ENCODE measurements at regions not wholly inside any gene's neighbourhood (a gene's known extent, or its start where the extent isn't known, plus 50 kb on each side); places are given as distances from the start of the nearest gene placed in this dataset.

DNA sequence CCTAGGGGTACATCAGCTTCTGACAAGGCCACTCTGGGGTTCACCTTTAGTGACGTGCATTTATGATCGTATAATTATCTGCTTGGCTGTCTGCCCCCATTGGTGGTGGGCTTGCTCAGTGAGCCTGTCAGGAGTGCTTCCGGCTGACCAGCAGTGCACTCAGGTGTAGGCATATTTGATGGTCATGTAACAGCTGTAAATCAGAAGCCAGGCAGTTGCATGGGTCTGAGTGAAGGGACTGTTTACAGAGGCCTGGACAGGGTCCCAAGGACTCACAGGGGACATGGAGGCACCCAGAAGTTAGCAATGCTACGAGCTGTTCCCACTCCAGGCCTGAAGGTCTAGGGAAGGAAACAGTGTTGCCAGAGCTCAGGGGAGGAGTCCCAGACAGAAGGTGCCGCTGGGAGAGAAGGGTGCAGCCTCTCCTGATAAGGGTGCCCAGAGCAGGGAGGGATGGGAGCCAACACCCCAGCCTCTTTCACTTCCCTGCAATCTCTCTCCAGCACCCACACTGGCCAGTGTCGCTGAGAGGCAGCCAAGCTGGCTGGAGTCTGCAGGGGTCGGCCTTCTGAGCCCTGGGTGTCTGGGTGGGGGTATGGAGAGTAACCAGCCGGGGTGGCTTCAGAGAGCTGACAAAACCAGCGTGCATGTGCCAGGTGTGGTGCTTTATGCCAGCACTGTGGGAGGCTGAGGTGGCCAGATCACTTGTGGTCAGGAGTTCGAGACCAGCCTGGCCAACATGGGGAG, 61.3 kb upstream of the PRR23E start:
- Histone ChIP-seq H3K4me3 (no peak overlapping the region), H3K4me2 (no peak overlapping the region), H3K4me1 (no peaks in the 10 kb centered on the region), H3K27ac (no peak overlapping the region), H3K9me3 (no peaks in the 10 kb centered on the region)
- DNase-seq (ENCODE audit: low read depth in 1 of 2, low spot score in 1 of 2) (no peak), ATAC-seq (no peak), FAIRE-seq (no peak)
- WGBS (ENCODE audit: missing lambda C conversion rate): 44% methylated on average over 10 of the region's 10 CpGs
- ChIA-PET CTCF (no interaction called here), POLR2A (no interaction called here)
- no peak for TF ChIP-seq ATOH8 (CRISPR knock-in tag; IDR thresholded peaks at IDR 0.05; ENCODE audit: low read depth)
- TF ChIP-seq, protein P1, sequence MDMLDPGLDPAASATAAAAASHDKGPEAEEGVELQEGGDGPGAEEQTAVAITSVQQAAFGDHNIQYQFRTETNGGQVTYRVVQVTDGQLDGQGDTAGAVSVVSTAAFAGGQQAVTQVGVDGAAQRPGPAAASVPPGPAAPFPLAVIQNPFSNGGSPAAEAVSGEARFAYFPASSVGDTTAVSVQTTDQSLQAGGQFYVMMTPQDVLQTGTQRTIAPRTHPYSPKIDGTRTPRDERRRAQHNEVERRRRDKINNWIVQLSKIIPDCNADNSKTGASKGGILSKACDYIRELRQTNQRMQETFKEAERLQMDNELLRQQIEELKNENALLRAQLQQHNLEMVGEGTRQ (IDR thresholded peaks at IDR 0.05): no peak
- no peak for TF ChIP-seq HOXA7 (CRISPR knock-in tag; IDR thresholded peaks at IDR 0.05)
- TF ChIP-seq, protein P2, sequence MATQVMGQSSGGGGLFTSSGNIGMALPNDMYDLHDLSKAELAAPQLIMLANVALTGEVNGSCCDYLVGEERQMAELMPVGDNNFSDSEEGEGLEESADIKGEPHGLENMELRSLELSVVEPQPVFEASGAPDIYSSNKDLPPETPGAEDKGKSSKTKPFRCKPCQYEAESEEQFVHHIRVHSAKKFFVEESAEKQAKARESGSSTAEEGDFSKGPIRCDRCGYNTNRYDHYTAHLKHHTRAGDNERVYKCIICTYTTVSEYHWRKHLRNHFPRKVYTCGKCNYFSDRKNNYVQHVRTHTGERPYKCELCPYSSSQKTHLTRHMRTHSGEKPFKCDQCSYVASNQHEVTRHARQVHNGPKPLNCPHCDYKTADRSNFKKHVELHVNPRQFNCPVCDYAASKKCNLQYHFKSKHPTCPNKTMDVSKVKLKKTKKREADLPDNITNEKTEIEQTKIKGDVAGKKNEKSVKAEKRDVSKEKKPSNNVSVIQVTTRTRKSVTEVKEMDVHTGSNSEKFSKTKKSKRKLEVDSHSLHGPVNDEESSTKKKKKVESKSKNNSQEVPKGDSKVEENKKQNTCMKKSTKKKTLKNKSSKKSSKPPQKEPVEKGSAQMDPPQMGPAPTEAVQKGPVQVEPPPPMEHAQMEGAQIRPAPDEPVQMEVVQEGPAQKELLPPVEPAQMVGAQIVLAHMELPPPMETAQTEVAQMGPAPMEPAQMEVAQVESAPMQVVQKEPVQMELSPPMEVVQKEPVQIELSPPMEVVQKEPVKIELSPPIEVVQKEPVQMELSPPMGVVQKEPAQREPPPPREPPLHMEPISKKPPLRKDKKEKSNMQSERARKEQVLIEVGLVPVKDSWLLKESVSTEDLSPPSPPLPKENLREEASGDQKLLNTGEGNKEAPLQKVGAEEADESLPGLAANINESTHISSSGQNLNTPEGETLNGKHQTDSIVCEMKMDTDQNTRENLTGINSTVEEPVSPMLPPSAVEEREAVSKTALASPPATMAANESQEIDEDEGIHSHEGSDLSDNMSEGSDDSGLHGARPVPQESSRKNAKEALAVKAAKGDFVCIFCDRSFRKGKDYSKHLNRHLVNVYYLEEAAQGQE (IDR thresholded peaks at IDR 0.05): no peak
- TF ChIP-seq TP53 (CRISPR knock-in tag; IDR thresholded peaks at IDR 0.05): no peak
- TF ChIP-seq BHLHE40 (IDR thresholded peaks at IDR 0.05; ENCODE audit: low read depth, low read length): no peak
- no peak for TF ChIP-seq ZSCAN20 (CRISPR knock-in tag; IDR thresholded peaks at IDR 0.05)

DNA sequence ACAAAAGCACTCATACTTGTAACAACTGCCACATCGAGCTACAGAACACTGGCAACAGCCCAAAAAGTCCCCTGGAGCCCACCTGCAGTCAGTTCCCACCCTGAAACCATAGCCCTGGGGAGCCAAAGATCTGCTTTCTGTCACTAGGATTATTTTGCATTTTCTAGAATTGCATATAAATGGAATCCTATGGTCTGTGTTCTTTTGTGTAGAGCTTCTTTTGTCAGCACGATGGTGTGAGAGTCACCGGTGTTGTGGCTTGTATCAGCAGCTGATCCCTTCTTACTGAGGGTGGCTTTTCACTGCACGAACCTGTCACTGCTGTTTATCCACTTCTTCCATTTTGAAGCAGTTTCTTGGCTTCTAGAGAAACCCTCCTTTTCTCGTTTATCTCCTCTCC, 60.1 kb upstream of the PRR23E start:
- WGBS (ENCODE audit: missing lambda C conversion rate): 15% methylated on average over 5 of the region's 5 CpGs
- Histone ChIP-seq H3K9me3 (no peaks in the 10 kb centered on the region), H3K4me2 (no peak overlapping the region), H3K4me1 (no peaks in the 10 kb centered on the region), H3K4me3 (no peak overlapping the region), H3K27ac (no peak overlapping the region)
- no peak for FAIRE-seq
- no peak for ATAC-seq
- TF ChIP-seq PHF8 (IDR thresholded peaks at IDR 0.05; ENCODE audit: borderline replicate concordance, low read depth) (no peak), NFE2L2 (conservative IDR thresholded peaks at IDR 0.05; ENCODE audit: low read length) (no peak), JUNB (IDR thresholded peaks at IDR 0.05) (no peak), HOXB13 (CRISPR knock-in tag; IDR thresholded peaks at IDR 0.05; ENCODE audit: low read depth) (no peak), CBX2 (IDR thresholded peaks at IDR 0.05; ENCODE audit: borderline replicate concordance, low read depth) (no peak), RFX5 (IDR thresholded peaks at IDR 0.05) (no peak), MAZ (IDR thresholded peaks at IDR 0.05; ENCODE audit: borderline replicate concordance, low read depth, low read length) (no peak), ZC3H11A (IDR thresholded peaks at IDR 0.05) (no peak), KDM5A (IDR thresholded peaks at IDR 0.05) (no peak), NR3C1 (IDR thresholded peaks at IDR 0.05) (no peak)
- ChIA-PET CTCF (no interaction called here), POLR2A (no interaction called here)
- no peak for DNase-seq (ENCODE audit: low read depth in 1 of 2, low spot score in 1 of 2)

- WGBS (ENCODE audit: missing lambda C conversion rate): 65% methylated on average over 4 of the region's 5 CpGs
- Histone ChIP-seq H3K9me3 (no peaks in the 10 kb centered on the region), H3K27ac (no peak overlapping the region), H3K4me3 (no peak overlapping the region), H3K4me2 (no peak overlapping the region), H3K4me1 (no peaks in the 10 kb centered on the region)
- ATAC-seq (no peak), DNase-seq (ENCODE audit: low read depth in 1 of 2, low spot score in 1 of 2) (no peak), FAIRE-seq (no peak)
- POLR2A ChIA-PET: no interaction called here
- CTCF ChIA-PET: no interaction called here
- no peak for TF ChIP-seq EP300 (IDR thresholded peaks at IDR 0.05)
- no peak for TF ChIP-seq JUN (IDR thresholded peaks at IDR 0.05)
- no peak for TF ChIP-seq ZNF302 (CRISPR knock-in tag; IDR thresholded peaks at IDR 0.05)
- no peak for TF ChIP-seq NR3C1 (IDR thresholded peaks at IDR 0.05)
- no peak for TF ChIP-seq CEBPB (IDR thresholded peaks at IDR 0.05)
- no peak for TF ChIP-seq HMGXB4 (CRISPR knock-in tag; IDR thresholded peaks at IDR 0.05; ENCODE audit: borderline replicate concordance)
- no peak for TF ChIP-seq FOSL2 (IDR thresholded peaks at IDR 0.05)
- TF ChIP-seq FOSL2 (CRISPR knock-in tag; IDR thresholded peaks at IDR 0.05): no peak
- TF ChIP-seq ZFP36 (IDR thresholded peaks at IDR 0.05; ENCODE audit: borderline replicate concordance, partially characterized antibody): no peak
- no peak for TF ChIP-seq CTCF (IDR thresholded peaks at IDR 0.05)
Observed at GRCh38 chr3:127133971-127134370, 59.0 kb upstream of the PRR23E start.

Data from A549 (cell line).